Caco-2 (cell line): ENCODE measurements at regions not wholly inside any gene's neighbourhood (a gene's known extent, or its start where the extent isn't known, plus 50 kb on each side); places are given as distances from the start of the nearest gene placed in this dataset.
"Not testable (repeated sequence)": the region's sequence is repeated elsewhere in the genome, so short reads cannot be mapped to it uniquely, and the experiment has no call there.

Experiments used
- BruUV-seq: library from RNA; stranded (reverse); fragments of 400-500 nt; replicated peaks from 2 replicates; lab custom pipeline; 2021; lab: Mats Ljungman, UMichigan
- CTCF ChIA-PET: fragments of 300-600 bp; sonication (Branson Sonifier 250); formaldehyde crosslinking; loops from one replicate; lab custom pipeline; 2022; ENCODE audit warnings: antibody characterized with exemption; lab: Charles Lee
- POLR2A ChIA-PET: fragments of 300-600 bp; sonication (Branson Sonifier 250); formaldehyde crosslinking; loops from one replicate; lab custom pipeline; 2022; ENCODE audit warnings: antibody characterized with exemption; lab: Charles Lee
- DNase-seq, 2 experiments: peaks; one replicate each; pipeline versions ENCODE4 v3.0.0 to v3.0.0-alpha.2; 2020 to 2022
- H3K27me3 ChIP-seq: replicated peaks from 2 replicates; pipeline ENCODE4 v1.6.0; 2011; ENCODE audit warnings: low read length; ENCODE audit not compliant: control insufficient read depth, insufficient read depth
- H3K36me3 ChIP-seq: 2 replicates; pipeline ENCODE4 v1.5.1; 2011; ENCODE audit warnings: low read length; ENCODE audit not compliant: control insufficient read depth, insufficient read depth
- H3K4me1 ChIP-seq: fragments of 250-450 bp; sonication (Bioruptor Pico); 2 replicates; pipeline ENCODE4 v1.5.1; 2020; ENCODE audit warnings: mild to moderate bottlenecking
- H3K4me3 ChIP-seq: 2 replicates; pipeline ENCODE4 v1.5.1; 2011; ENCODE audit warnings: low read depth, mild to moderate bottlenecking, control low read depth, low read length
- H3K9me3 ChIP-seq: fragments of 250-450 bp; sonication (Bioruptor Pico); 2 replicates; pipeline ENCODE4 v1.5.1; 2020; ENCODE audit warnings: mild to moderate bottlenecking, moderate library complexity
- H3K27ac Mint-ChIP-seq: one replicate; pipeline ENCODE4 v1.8.0; 2022; ENCODE audit warnings: mixed read lengths; ENCODE audit not compliant: unreplicated experiment
- H3K27me3 Mint-ChIP-seq: one replicate; pipeline ENCODE4 v1.8.0; 2022; ENCODE audit warnings: mixed read lengths; ENCODE audit not compliant: insufficient read depth, unreplicated experiment
- H3K36me3 Mint-ChIP-seq: one replicate; pipeline ENCODE4 v1.8.0; 2022; ENCODE audit warnings: mild to moderate bottlenecking, mixed read lengths; ENCODE audit not compliant: insufficient read depth, unreplicated experiment
- H3K4me1 Mint-ChIP-seq: one replicate; pipeline ENCODE4 v1.8.0; 2022; ENCODE audit warnings: low read depth, mixed read lengths; ENCODE audit not compliant: unreplicated experiment
- H3K4me3 Mint-ChIP-seq: one replicate; pipeline ENCODE4 v1.8.0; 2022; ENCODE audit warnings: mild to moderate bottlenecking, moderate library complexity, mixed read lengths; ENCODE audit not compliant: unreplicated experiment
- H3K9me3 Mint-ChIP-seq: one replicate; pipeline ENCODE4 v1.8.0; 2022; ENCODE audit warnings: mixed read lengths; ENCODE audit not compliant: unreplicated experiment
- CTCF ChIP-seq, 2 experiments: fragments of 200-600 bp in 1 of 2; IDR thresholded peaks; 1 replicate in 1 of 2; 2 replicates in 1 of 2; pipeline versions ENCODE4 v1.5.1 to v1.8.0; 2011 to 2022; ENCODE audit warnings: antibody characterized with exemption in 1 of 2, control low read depth in 1 of 2, inconsistent platforms in 1 of 2, low read depth in 1 of 2, low read length in 1 of 2, mild to moderate bottlenecking in 1 of 2, moderate library complexity in 1 of 2; ENCODE audit not compliant: insufficient read depth in 1 of 2, severe bottlenecking in 1 of 2, unreplicated experiment in 1 of 2
- intact Hi-C: fragments of 100-400 bp; cut with micrococcal nuclease; formaldehyde crosslinking; loops from one replicate; pipeline ENCODE4 v1.10.0; 2022; ENCODE audit not compliant: unreplicated experiment

DNA sequence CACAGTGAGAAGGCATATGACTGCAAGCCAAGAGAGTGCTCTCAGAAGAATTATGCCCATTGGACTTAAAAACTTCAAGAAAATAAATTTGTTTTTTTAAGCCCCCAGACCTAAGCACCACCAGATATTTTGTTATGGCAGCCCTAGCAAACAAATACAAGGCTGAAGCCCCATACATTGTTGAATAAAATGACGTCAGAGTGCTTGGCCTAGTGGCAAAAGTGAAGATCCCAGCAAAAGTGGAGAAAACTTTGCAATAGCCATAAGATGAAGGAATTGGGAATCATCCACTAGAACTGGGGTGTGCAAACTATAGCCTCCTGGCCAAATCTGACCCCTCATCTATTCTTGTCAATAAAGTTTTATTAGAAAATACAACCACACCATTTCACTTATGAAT lies 517.5 kb downstream of the IRS1 start:
- no peaks in the 10 kb centered on the region for H3K27me3 Mint-ChIP-seq
- intact Hi-C loops = no loop called here
- TF ChIP-seq CTCF (IDR thresholded peaks at IDR 0.05; ENCODE audit: insufficient read depth in 1 of 2, low read depth in 1 of 2, low read length in 1 of 2, severe bottlenecking in 1 of 2, unreplicated experiment in 1 of 2) = no peak
- Histone ChIP-seq H3K4me1 (no peaks in the 10 kb centered on the region), H3K9me3 (no peaks in the 10 kb centered on the region), H3K27me3 (no peaks in the 10 kb centered on the region), H3K36me3 (no peaks in the 10 kb centered on the region), H3K4me3 (no peak overlapping the region)
- H3K36me3 Mint-ChIP-seq = no peaks in the 10 kb centered on the region
- peaks cover 10% of the 10 kb centered on the region for H3K9me3 Mint-ChIP-seq
- no TSS peak for BruUV-seq
- no peaks in the 10 kb centered on the region for H3K4me1 Mint-ChIP-seq
- POLR2A ChIA-PET = no interaction called here
- H3K4me3 Mint-ChIP-seq = no peak overlapping the region
- CTCF ChIA-PET = no interaction called here
- no peak overlapping the region for H3K27ac Mint-ChIP-seq
- DNase-seq = no peak

DNA sequence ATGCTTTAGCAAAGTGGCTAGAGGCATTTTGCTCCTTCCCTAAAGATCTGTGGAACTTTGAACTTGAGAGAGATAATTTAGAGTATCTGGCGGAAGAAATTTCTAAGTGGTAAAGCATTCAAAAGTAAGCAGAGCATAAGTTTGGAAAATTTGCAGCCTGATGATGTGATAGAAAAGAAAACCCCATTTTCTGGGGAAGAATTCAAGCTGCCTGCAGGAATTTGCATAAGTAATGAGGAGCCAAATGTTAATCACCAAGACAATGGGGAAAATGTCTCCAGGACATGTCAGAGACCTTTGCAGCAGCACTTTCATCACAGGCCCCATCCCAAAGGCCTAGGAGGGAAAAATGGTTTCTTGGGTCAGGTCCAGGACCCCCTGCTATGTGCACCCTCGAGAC lies 519.5 kb downstream of the IRS1 start:
- H3K4me1 ChIP-seq, H3K4me3 Mint-ChIP-seq, intact Hi-C loops, POLR2A ChIA-PET, H3K27me3 Mint-ChIP-seq, H3K27me3 ChIP-seq, H3K4me1 Mint-ChIP-seq, BruUV-seq, H3K36me3 ChIP-seq, DNase-seq, H3K36me3 Mint-ChIP-seq, H3K27ac Mint-ChIP-seq, H3K9me3 ChIP-seq, CTCF ChIA-PET, H3K9me3 Mint-ChIP-seq, H3K4me3 ChIP-seq: not testable (repeated sequence)

DNA sequence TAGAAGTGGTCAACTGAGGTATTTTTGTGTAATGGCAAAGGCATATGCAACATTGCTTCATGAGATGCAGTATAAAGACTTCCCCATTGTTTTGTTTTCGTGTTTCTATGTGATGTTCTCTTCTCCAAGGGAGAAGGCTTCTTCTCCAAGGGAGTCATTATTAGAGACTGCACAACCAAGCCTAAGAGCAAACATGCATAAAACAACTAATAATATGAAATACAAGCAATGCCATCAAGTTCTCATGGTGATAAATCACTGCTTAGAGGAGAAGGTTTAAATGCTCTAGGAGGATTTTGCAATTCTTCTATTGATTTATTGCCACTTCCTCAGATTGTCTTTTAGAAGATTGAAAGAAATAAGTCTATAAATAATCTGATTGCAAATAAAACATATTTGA lies 524.4 kb downstream of the IRS1 start:
- no peak for TF ChIP-seq CTCF (IDR thresholded peaks at IDR 0.05; ENCODE audit: insufficient read depth in 1 of 2, low read depth in 1 of 2, low read length in 1 of 2, severe bottlenecking in 1 of 2, unreplicated experiment in 1 of 2)
- H3K4me3 ChIP-seq = no peak overlapping the region
- no peaks in the 10 kb centered on the region for H3K9me3 ChIP-seq
- BruUV-seq = no TSS peak
- H3K4me1 ChIP-seq = no peaks in the 10 kb centered on the region
- POLR2A ChIA-PET = interaction anchor here (0.6 kb wide), 1 partner anchor 284 kb away, joined by 3 read pairs; no protein-coding TSS in a partner anchor
- H3K36me3 ChIP-seq = no peaks in the 10 kb centered on the region
- no peak for DNase-seq
- H3K36me3 Mint-ChIP-seq = no peaks in the 10 kb centered on the region
- intact Hi-C loops = no loop called here
- peaks cover 9% of the 10 kb centered on the region for H3K9me3 Mint-ChIP-seq
- no peaks in the 10 kb centered on the region for H3K4me1 Mint-ChIP-seq
- H3K27me3 ChIP-seq = no peaks in the 10 kb centered on the region
- no peaks in the 10 kb centered on the region for H3K27me3 Mint-ChIP-seq
- no peak overlapping the region for H3K27ac Mint-ChIP-seq
- no peak overlapping the region for H3K4me3 Mint-ChIP-seq
- CTCF ChIA-PET = no interaction called here

DNA sequence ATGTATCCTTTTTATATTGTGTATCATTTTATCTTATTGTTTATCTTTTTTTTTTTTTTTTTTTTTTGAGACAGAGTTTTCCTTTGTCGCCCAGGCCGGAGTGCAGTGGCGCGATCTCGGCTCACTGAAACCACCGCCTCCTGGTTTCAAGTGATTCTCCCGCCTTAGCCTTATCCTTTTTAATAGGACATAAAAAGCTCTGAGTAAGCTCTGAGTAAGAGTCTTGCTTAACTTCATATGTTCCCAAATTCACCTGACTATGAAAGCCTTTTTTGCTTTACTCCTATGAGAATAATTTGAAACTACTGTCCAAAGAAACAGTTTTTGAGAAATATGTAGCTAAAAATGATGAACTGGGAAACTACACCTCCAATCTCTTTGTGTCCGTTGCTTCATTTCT lies 525.5 kb downstream of the IRS1 start:
- DNase-seq = no peak
- Mint-ChIP-seq H3K4me3 (no peak overlapping the region), H3K9me3 (no peaks in the 10 kb centered on the region), H3K27ac (no peak overlapping the region), H3K36me3 (no peaks in the 10 kb centered on the region), H3K4me1 (no peaks in the 10 kb centered on the region), H3K27me3 (no peaks in the 10 kb centered on the region)
- no peaks in the 10 kb centered on the region for H3K36me3 ChIP-seq
- ChIA-PET CTCF (no interaction called here), POLR2A (no interaction called here)
- no peaks in the 10 kb centered on the region for H3K4me1 ChIP-seq
- intact Hi-C loops = no loop called here
- no peaks in the 10 kb centered on the region for H3K27me3 ChIP-seq
- no TSS peak for BruUV-seq
- no peak overlapping the region for H3K4me3 ChIP-seq
- no peaks in the 10 kb centered on the region for H3K9me3 ChIP-seq
- TF ChIP-seq CTCF (IDR thresholded peaks at IDR 0.05; ENCODE audit: insufficient read depth in 1 of 2, low read depth in 1 of 2, low read length in 1 of 2, severe bottlenecking in 1 of 2, unreplicated experiment in 1 of 2) = no peak
